ENCODE measurements at regions not wholly inside any gene's neighbourhood (a gene's known extent, or its start where the extent isn't known, plus 50 kb on each side); places are given as distances from the start of the nearest gene placed in this dataset.

DNA sequence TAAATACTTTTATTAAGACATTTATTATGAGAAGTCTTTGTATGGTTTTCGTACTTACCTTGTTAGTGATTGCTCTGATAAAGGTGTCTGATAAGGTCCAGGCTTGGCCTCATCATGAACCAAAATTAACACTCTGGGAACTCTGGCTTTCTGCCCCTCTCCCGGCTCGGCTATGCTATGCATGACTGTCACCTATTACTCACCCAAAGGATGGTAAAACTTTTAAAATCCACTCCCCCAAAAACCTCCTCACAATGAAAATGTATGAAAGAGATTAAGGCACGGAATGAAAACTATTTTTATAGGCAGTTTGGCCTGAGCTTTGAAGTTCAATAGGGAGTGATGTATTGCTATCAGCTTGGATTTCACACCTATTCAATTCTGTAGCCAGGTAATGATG is 217.3 kb upstream of the TBX3 start:
- TF ChIP-seq, protein P1, sequence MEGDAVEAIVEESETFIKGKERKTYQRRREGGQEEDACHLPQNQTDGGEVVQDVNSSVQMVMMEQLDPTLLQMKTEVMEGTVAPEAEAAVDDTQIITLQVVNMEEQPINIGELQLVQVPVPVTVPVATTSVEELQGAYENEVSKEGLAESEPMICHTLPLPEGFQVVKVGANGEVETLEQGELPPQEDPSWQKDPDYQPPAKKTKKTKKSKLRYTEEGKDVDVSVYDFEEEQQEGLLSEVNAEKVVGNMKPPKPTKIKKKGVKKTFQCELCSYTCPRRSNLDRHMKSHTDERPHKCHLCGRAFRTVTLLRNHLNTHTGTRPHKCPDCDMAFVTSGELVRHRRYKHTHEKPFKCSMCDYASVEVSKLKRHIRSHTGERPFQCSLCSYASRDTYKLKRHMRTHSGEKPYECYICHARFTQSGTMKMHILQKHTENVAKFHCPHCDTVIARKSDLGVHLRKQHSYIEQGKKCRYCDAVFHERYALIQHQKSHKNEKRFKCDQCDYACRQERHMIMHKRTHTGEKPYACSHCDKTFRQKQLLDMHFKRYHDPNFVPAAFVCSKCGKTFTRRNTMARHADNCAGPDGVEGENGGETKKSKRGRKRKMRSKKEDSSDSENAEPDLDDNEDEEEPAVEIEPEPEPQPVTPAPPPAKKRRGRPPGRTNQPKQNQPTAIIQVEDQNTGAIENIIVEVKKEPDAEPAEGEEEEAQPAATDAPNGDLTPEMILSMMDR (IDR thresholded peaks at IDR 0.05): no peak
- peaks cover 4% of the 10 kb centered on the region for H3K27me3 Mint-ChIP-seq (ENCODE audit: unreplicated experiment)
- no peak for DNase-seq (ENCODE audit: extremely low spot score, unreplicated experiment)
- no peak overlapping the region for H3K27ac Mint-ChIP-seq (ENCODE audit: unreplicated experiment)
- H3K4me3 Mint-ChIP-seq (ENCODE audit: unreplicated experiment): no peak overlapping the region
- no peaks in the 10 kb centered on the region for H3K36me3 Mint-ChIP-seq (ENCODE audit: unreplicated experiment)
- H3K9me3 Mint-ChIP-seq (ENCODE audit: unreplicated experiment): no peaks in the 10 kb centered on the region
- H3K4me1 Mint-ChIP-seq (ENCODE audit: unreplicated experiment): no peaks in the 10 kb centered on the region

DNA sequence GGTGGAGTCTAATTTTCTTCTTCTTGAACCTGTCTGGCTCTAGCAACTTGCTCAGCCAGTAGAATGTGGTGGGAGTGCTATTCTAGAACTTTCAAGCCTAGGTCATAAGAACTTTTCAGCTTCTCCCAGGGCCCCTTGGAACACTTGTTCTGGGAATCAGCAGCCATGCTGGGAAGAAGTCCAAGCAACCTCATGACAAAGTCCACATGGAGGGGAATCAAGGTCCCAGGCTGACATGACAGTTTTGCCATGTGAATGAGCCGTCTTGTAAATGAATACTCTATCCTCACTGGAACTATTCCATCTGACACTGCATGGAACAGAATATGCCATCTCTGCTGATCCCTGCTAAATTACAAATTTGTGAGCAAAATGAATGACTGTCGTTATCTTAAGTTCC is 214.2 kb upstream of the TBX3 start:
- H3K4me1 Mint-ChIP-seq (ENCODE audit: unreplicated experiment): no peaks in the 10 kb centered on the region
- H3K27ac Mint-ChIP-seq (ENCODE audit: unreplicated experiment): no peak overlapping the region

DNA sequence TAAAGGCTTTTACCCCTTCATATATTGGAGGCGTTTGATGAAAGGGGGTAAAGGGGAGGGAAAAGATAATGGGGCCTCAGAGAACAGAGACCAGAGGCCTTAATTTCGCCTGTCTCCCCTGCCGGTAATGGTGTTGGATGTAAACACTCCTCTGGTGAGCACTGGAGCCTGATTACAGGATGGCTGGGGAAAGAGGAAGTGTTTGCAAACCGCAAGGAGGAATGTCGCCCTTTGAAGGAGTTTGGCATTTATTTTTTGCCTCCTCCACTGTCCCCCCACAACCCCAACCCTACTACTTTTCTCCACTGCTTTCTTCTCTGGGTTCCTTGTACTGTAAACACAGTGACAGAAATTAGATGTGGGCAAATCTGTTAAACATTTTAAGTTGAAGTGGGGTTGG is 211.9 kb upstream of the TBX3 start:
- DNase-seq (ENCODE audit: extremely low spot score, unreplicated experiment): no peak
- Mint-ChIP-seq H3K4me3 (ENCODE audit: unreplicated experiment) (no peak overlapping the region), H3K4me1 (ENCODE audit: unreplicated experiment) (no peaks in the 10 kb centered on the region), H3K9me3 (ENCODE audit: unreplicated experiment) (no peaks in the 10 kb centered on the region), H3K36me3 (ENCODE audit: unreplicated experiment) (no peaks in the 10 kb centered on the region), H3K27ac (ENCODE audit: unreplicated experiment) (no peak overlapping the region), H3K27me3 (ENCODE audit: unreplicated experiment) (peaks cover 10% of the 10 kb centered on the region)
- TF ChIP-seq, protein P1 (IDR thresholded peaks at IDR 0.05): no peak

More for the DNA sequence above, 214.2 kb upstream of the TBX3 start:
- TF ChIP-seq, protein P1 (IDR thresholded peaks at IDR 0.05): no peak
- H3K4me3 Mint-ChIP-seq (ENCODE audit: unreplicated experiment): no peak overlapping the region
- H3K27me3 Mint-ChIP-seq (ENCODE audit: unreplicated experiment): peaks cover 4% of the 10 kb centered on the region
- H3K9me3 Mint-ChIP-seq (ENCODE audit: unreplicated experiment): no peaks in the 10 kb centered on the region
- no peaks in the 10 kb centered on the region for H3K36me3 Mint-ChIP-seq (ENCODE audit: unreplicated experiment)
- DNase-seq (ENCODE audit: extremely low spot score, unreplicated experiment): no peak

DNA sequence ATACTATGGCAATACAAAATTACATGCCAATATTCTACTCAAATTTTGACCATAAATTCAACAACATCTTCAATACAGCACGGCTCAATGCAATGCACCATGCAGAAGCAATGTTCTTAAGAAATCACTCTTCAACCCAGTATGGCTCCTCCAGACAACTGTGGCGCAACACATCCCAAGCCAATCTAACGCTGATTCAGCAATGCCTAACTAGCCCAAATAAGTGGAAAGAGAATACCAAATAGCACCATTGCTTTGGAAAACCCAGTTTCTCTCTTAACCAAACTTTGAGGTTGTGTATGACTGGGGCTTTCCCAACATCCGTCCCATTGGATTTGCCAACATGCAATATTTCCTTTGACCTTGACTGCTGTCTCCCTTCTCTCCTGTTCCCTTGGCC is 211.1 kb upstream of the TBX3 start:
- Mint-ChIP-seq H3K27ac (ENCODE audit: unreplicated experiment) (no peak overlapping the region), H3K4me1 (ENCODE audit: unreplicated experiment) (no peaks in the 10 kb centered on the region)

DNA sequence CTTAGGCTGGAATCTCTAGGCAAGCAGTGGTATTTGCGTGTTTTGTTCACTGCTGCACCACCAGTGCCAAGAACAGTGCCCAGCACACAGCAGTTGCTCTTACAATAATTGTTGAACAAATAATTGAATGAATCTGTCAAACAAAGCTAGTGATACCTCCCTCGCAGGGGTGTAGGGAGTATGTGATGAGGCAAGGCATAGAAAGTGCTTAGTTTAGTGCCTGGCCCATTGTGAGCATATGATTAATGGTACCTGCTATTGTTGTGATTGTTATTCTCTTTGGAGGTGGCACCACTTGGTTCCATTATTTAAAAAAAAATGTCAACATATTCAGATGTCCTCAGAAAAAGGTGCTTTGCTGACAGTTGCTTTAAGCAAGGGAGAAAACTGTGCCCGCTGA is 210.1 kb upstream of the TBX3 start:
- H3K4me3 Mint-ChIP-seq (ENCODE audit: unreplicated experiment): no peak overlapping the region
- H3K27me3 Mint-ChIP-seq (ENCODE audit: unreplicated experiment): peaks cover 9% of the 10 kb centered on the region
- no peaks in the 10 kb centered on the region for H3K9me3 Mint-ChIP-seq (ENCODE audit: unreplicated experiment)
- TF ChIP-seq, protein P1 (IDR thresholded peaks at IDR 0.05): no peak
- H3K27ac Mint-ChIP-seq (ENCODE audit: unreplicated experiment): no peak overlapping the region
- no peak for DNase-seq (ENCODE audit: extremely low spot score, unreplicated experiment)
- no peaks in the 10 kb centered on the region for H3K4me1 Mint-ChIP-seq (ENCODE audit: unreplicated experiment)
- H3K36me3 Mint-ChIP-seq (ENCODE audit: unreplicated experiment): no peaks in the 10 kb centered on the region

More for the DNA sequence above, 211.1 kb upstream of the TBX3 start:
- no peaks in the 10 kb centered on the region for H3K36me3 Mint-ChIP-seq (ENCODE audit: unreplicated experiment)
- H3K27me3 Mint-ChIP-seq (ENCODE audit: unreplicated experiment): peaks cover 10% of the 10 kb centered on the region
- TF ChIP-seq, protein P1 (IDR thresholded peaks at IDR 0.05): no peak
- no peak for DNase-seq (ENCODE audit: extremely low spot score, unreplicated experiment)
- no peak overlapping the region for H3K4me3 Mint-ChIP-seq (ENCODE audit: unreplicated experiment)
- no peaks in the 10 kb centered on the region for H3K9me3 Mint-ChIP-seq (ENCODE audit: unreplicated experiment)
